Adrenal gland (tissue), 9 donors: ENCODE measurements at regions not wholly inside any gene's neighbourhood (a gene's known extent, or its start where the extent isn't known, plus 50 kb on each side); places are given as distances from the start of the nearest gene placed in this dataset.

Experiments used
- DNase-seq, 7 donors: peaks; one replicate each; pipeline ENCODE4 v3.0.0-alpha.2; 2019 to 2020
- H3K27ac ChIP-seq, 5 donors: fragments of 200-600 bp; sonication (generic) in 4 of 5; 1 replicate in 3 of 5; 2 replicates in 2 of 5; pipeline versions ENCODE4 v1.5.1 to v1.8.0; 2016 to 2020; ENCODE audit warnings: mild to moderate bottlenecking in 1 of 5
- H3K27me3 ChIP-seq: fragments of 200-600 bp; 2 replicates; pipeline ENCODE4 v1.8.0; 2021
- H3K36me3 ChIP-seq, 2 donors: fragments of 200-600 bp; replicated peaks in 1 of 2; 1 replicate in 1 of 2; 2 replicates in 1 of 2; pipeline versions ENCODE4 v1.5.1 to v1.8.0; 2018 to 2022
- H3K4me1 ChIP-seq, 2 donors: fragments of 200-600 bp; replicated peaks in 1 of 2; 1 replicate in 1 of 2; 2 replicates in 1 of 2; pipeline versions ENCODE4 v1.5.1 to v1.8.0; 2018 to 2021
- H3K4me3 ChIP-seq, 4 donors: fragments of 200-600 bp; sonication (generic) in 3 of 4; one replicate each; pipeline ENCODE4 v1.5.1; 2016 to 2018
- H3K9me3 ChIP-seq, 3 donors: fragments of 200-600 bp; sonication (generic) in 1 of 3; replicated peaks in 1 of 3; 1 replicate in 2 of 3; 2 replicates in 1 of 3; pipeline versions ENCODE4 v1.5.1 to v1.8.0; 2016 to 2021
- POLR2A ChIP-seq, 2 donors: fragments of 450-650 bp; IDR thresholded peaks; one replicate each; pipeline ENCODE4 v1.6.1; 2017; ENCODE audit warnings: antibody characterized with exemption in 2 of 2, mild to moderate bottlenecking in 2 of 2, moderate library complexity in 1 of 2
- WGBS, 4 donors: extraction: QIAGEN DNeasy Blood & Tissue Kit in 2 of 4; methylation state at CpG; one replicate each; pipeline versions ENCODE4 v1.1.5 to v1.1.7; 2013 to 2017; 5-methylcytosine and 5-hydroxymethylcytosine counted together
- intact Hi-C, 2 donors: fragments of 100-400 bp; cut with DNase I; formaldehyde crosslinking; loops; one replicate each; pipeline versions ENCODE4 v1.14.1 to v1.15.0; 2022 to 2023
- TF ChIP-seq, protein P1 (sequence below), 6 experiments: fragments of 450-650 bp in 4 of 6; fragments of 200-600 bp in 2 of 6; sonication (generic) in 1 of 6; IDR thresholded peaks; 1 replicate in 5 of 6; 2 replicates in 1 of 6; pipeline versions ENCODE4 v1.5.1 to v1.8.0; 2016 to 2021; ENCODE audit warnings: antibody characterized with exemption in 6 of 6, mild to moderate bottlenecking in 2 of 6, moderate library complexity in 1 of 6
- donor health status: healthy with polysubstance abuse.
- donor health status: Bipolar disorder and iron deficiency.
- donor health status: DM: yes; HTN: yes; CAD: no.
- donor health status: DM: no; HTN: no; CAD: no.
- donor health status: DM: no; HTN: no; CAD: no.

- Histone ChIP-seq H3K4me3 (no peak overlapping the region), H3K9me3 (no peaks in the 10 kb centered on the region), H3K27me3 (no peaks in the 10 kb centered on the region), H3K27ac (no peak overlapping the region), H3K36me3 (no peaks in the 10 kb centered on the region), H3K4me1 (no peaks in the 10 kb centered on the region)
- 85 to 97% (median 90%) methylated on average over 1 of the region's 1 CpG for WGBS, 4 donors
- no peak for DNase-seq
- intact Hi-C loops: no loop called here
- TF ChIP-seq, protein P1, sequence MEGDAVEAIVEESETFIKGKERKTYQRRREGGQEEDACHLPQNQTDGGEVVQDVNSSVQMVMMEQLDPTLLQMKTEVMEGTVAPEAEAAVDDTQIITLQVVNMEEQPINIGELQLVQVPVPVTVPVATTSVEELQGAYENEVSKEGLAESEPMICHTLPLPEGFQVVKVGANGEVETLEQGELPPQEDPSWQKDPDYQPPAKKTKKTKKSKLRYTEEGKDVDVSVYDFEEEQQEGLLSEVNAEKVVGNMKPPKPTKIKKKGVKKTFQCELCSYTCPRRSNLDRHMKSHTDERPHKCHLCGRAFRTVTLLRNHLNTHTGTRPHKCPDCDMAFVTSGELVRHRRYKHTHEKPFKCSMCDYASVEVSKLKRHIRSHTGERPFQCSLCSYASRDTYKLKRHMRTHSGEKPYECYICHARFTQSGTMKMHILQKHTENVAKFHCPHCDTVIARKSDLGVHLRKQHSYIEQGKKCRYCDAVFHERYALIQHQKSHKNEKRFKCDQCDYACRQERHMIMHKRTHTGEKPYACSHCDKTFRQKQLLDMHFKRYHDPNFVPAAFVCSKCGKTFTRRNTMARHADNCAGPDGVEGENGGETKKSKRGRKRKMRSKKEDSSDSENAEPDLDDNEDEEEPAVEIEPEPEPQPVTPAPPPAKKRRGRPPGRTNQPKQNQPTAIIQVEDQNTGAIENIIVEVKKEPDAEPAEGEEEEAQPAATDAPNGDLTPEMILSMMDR (IDR thresholded peaks at IDR 0.05): no peak
- no peak for TF ChIP-seq POLR2A (IDR thresholded peaks at IDR 0.05)
Measured at GRCh38 chr5:155833287-155833686, 493.7 kb upstream of the SGCD start.

DNA sequence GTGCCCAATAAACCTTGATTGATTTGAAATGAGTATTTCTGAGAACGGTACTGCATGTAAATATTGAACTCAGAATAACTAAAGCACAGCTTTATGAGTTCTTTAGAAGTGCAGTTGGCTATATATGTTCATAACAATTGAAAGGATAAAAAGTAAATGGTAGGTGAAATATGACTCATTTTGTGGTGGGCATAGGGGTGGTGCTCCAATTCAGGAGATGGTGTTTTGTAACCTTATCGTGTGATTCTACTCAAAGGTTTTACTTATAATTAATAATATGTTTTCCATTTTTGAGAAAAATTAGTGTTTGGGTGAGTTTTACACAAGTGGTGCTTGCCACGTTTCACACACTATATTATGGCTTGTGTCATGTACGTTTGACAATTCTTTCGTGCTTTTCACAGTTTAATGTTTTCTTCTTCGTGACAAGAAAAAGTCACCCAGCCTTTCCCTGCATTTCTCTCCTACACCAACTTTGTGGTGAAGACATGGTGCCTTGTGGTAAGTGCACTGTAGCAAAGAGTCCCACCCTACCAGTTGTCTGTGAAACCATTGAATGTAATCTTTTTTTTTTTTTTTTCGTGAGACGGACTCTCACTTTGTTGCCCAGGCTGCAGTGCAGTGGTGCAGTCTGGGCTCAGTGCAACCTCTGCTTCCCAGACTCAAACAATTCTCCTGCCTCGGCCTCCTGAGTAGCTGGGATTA, 492.5 kb upstream of the SGCD start:
- TF ChIP-seq POLR2A (IDR thresholded peaks at IDR 0.05): no peak
- TF ChIP-seq, protein P1 (IDR thresholded peaks at IDR 0.05): no peak
- no peak for DNase-seq
- H3K36me3 ChIP-seq: no peaks in the 10 kb centered on the region
- intact Hi-C loops: no loop called here
- H3K4me1 ChIP-seq: no peaks in the 10 kb centered on the region
- H3K4me3 ChIP-seq: no peak overlapping the region
- no peak overlapping the region for H3K27ac ChIP-seq
- H3K27me3 ChIP-seq: no peaks in the 10 kb centered on the region
- 76 to 92% (median 84%) methylated on average over 9 of the region's 9 CpGs for WGBS, 4 donors
- H3K9me3 ChIP-seq: no peaks in the 10 kb centered on the region

DNA sequence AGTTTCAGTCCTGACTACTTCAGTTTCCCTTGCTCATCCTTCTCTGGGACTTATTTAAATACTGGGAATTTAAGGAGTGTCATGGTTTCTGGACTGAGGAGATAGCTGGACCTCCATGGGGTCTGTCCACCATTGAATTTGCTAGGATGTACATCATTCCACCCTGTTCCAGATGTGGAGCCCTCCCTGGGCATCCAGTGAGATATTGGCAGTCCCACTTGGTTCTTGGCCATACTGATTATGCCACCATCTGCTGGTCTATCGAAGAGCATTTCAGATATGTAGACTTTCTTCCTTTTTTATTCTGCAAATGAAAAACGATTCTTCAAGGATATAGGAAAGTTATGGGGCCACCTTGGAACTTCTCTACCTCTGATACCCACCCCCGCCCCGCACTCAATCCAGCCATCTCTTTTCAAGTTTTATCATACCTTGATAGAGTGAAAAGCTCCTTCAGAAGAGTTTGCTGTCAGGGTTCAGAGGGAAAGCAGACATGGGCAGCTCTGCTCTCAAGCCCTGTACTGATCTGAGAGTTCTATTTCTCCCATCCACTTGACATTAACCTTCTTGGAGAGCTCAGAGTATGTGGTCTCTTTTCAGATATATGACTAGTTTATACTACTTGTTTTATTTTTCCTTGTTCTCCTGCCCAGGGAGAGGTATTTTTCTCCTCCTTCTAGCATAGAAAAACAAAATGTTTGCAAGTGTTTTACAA, 490.7 kb upstream of the SGCD start:
- no peaks in the 10 kb centered on the region for H3K36me3 ChIP-seq
- TF ChIP-seq, protein P1 (IDR thresholded peaks at IDR 0.05): no peak
- no peak for TF ChIP-seq POLR2A (IDR thresholded peaks at IDR 0.05)

DNA sequence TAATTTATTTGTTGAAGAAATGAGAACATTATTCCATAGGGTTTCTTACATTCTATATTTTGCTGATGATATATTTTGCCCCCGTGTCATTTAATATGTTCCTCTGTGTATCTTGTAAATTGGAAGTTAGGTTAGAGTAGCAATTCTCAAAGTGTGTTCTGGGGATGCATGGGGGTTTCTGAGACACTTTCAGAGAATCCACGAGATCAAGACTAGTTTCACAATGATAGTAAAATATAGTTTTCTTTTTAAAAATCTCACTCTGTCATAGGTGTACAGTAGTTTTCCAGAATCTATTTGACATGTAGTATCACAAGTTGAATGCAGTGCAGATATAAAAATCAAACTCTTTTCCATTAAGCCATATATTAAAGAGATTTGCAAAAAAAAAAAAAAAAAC, 488.6 kb upstream of the SGCD start:
- no peak for TF ChIP-seq POLR2A (IDR thresholded peaks at IDR 0.05)
- TF ChIP-seq, protein P1 (IDR thresholded peaks at IDR 0.05): no peak
- intact Hi-C loops: no loop called here
- Histone ChIP-seq H3K27me3 (no peaks in the 10 kb centered on the region), H3K27ac (no peak overlapping the region), H3K36me3 (no peaks in the 10 kb centered on the region), H3K4me1 (no peaks in the 10 kb centered on the region), H3K4me3 (no peak overlapping the region), H3K9me3 (no peaks in the 10 kb centered on the region)
- 74 to 78% (median 75%) methylated on average over 2 of the region's 2 CpGs for WGBS, 4 donors
- DNase-seq: no peak

More for the DNA sequence above, 490.7 kb upstream of the SGCD start:
- Histone ChIP-seq H3K27ac (no peak overlapping the region), H3K27me3 (no peaks in the 10 kb centered on the region), H3K4me3 (no peak overlapping the region), H3K4me1 (no peaks in the 10 kb centered on the region), H3K9me3 (no peaks in the 10 kb centered on the region)
- no peak for DNase-seq
- intact Hi-C loops: no loop called here
- WGBS, 4 donors: 58 to 85% (median 79%) methylated on average over 4 of the region's 4 CpGs
